Left ventricle myocardium inferior (tissue), 1 donor: ENCODE measurements at regions not wholly inside any gene's neighbourhood (a gene's known extent, or its start where the extent isn't known, plus 50 kb on each side); places are given as distances from the start of the nearest gene placed in this dataset.

Source experiments
- DNase-seq: peaks from one replicate; pipeline ENCODE4 v3.0.0-alpha.2; 2020
- H3K27ac ChIP-seq: fragments of 200-600 bp; replicated peaks from 2 replicates; pipeline ENCODE4 v1.8.0; 2021
- H3K27me3 ChIP-seq: fragments of 200-600 bp; 2 replicates; pipeline ENCODE4 v1.8.0; 2021; ENCODE audit warnings: low read depth
- H3K36me3 ChIP-seq: fragments of 200-600 bp; 2 replicates; pipeline ENCODE4 v1.8.0; 2021
- H3K4me1 ChIP-seq: fragments of 200-600 bp; 2 replicates; pipeline ENCODE4 v1.8.0; 2021
- H3K4me3 ChIP-seq: fragments of 200-600 bp; 2 replicates; pipeline ENCODE4 v1.8.0; 2021; ENCODE audit warnings: mild to moderate bottlenecking, moderate library complexity
- H3K9me3 ChIP-seq: fragments of 200-600 bp; replicated peaks from 2 replicates; pipeline ENCODE4 v1.8.0; 2021
- intact Hi-C: fragments of 100-400 bp; cut with micrococcal nuclease; formaldehyde crosslinking; loops from one replicate; pipeline ENCODE4 v1.11.0; 2022
- TF ChIP-seq, protein P1 (sequence below): fragments of 200-600 bp; IDR thresholded peaks from 2 replicates; pipeline ENCODE4 v1.8.0; 2021; ENCODE audit warnings: antibody characterized with exemption, mild to moderate bottlenecking, borderline replicate concordance
- donor health status: DM: no; HTN: yes; CAD: no; lungs with severe emphysema.

DNA sequence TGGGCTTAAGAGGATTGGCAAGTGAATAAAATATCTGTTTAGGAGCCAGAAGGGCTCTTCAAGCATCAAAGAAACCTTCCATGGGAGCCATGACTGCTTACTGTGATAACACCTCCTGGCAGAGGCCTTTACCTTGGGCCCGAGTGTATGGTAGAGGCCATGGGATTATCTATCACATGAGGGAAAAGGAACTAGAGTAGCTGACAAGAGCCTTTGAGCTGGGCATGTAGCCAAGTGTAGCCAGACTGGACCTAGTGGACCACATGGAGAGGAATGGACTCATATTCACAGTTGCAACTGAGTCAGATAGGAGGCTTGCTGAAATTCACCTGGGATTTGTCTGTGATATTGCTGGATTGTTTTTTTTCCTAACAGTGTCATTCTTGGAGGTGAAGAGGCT lies 276.0 kb upstream of the ZFHX3 start:
- H3K4me1 ChIP-seq, result no peaks in the 10 kb centered on the region
- no peak overlapping the region for H3K27ac ChIP-seq
- H3K4me3 ChIP-seq, result no peak overlapping the region
- no peaks in the 10 kb centered on the region for H3K9me3 ChIP-seq
- no peaks in the 10 kb centered on the region for H3K27me3 ChIP-seq
- intact Hi-C loops, result no loop called here
- no peaks in the 10 kb centered on the region for H3K36me3 ChIP-seq
- TF ChIP-seq, protein P1, sequence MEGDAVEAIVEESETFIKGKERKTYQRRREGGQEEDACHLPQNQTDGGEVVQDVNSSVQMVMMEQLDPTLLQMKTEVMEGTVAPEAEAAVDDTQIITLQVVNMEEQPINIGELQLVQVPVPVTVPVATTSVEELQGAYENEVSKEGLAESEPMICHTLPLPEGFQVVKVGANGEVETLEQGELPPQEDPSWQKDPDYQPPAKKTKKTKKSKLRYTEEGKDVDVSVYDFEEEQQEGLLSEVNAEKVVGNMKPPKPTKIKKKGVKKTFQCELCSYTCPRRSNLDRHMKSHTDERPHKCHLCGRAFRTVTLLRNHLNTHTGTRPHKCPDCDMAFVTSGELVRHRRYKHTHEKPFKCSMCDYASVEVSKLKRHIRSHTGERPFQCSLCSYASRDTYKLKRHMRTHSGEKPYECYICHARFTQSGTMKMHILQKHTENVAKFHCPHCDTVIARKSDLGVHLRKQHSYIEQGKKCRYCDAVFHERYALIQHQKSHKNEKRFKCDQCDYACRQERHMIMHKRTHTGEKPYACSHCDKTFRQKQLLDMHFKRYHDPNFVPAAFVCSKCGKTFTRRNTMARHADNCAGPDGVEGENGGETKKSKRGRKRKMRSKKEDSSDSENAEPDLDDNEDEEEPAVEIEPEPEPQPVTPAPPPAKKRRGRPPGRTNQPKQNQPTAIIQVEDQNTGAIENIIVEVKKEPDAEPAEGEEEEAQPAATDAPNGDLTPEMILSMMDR, result no peak
- DNase-seq, result peak; percentile 15

DNA sequence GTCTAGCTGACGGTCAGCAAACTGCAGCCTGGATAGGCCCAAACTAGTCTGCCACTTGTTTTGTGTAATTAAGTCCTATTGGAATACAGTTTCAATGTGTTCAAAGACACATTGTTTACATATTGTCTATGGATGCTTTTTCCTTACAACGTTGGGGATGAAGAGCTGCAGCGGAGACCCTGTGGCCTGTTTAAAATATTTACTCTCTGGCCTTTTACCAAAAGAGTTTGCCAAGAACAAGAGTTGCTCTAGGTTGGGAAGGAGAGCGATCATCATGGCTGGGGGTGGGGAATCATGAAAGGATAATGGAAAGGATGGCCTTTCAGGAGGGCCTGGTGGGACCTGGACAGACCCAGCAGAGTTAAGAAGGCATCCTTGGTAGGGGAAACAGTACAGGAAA lies 274.9 kb upstream of the ZFHX3 start:
- DNase-seq, result no peak
- Histone ChIP-seq H3K4me1 (no peaks in the 10 kb centered on the region), H3K27ac (no peak overlapping the region), H3K27me3 (no peaks in the 10 kb centered on the region), H3K4me3 (no peak overlapping the region), H3K36me3 (no peaks in the 10 kb centered on the region), H3K9me3 (no peaks in the 10 kb centered on the region)
- TF ChIP-seq, protein P1, result no peak
- intact Hi-C loops, result no loop called here

- H3K4me3 ChIP-seq, result no peak overlapping the region
- H3K9me3 ChIP-seq, result no peaks in the 10 kb centered on the region
- no peak overlapping the region for H3K27ac ChIP-seq
- H3K36me3 ChIP-seq, result no peaks in the 10 kb centered on the region
- TF ChIP-seq, protein P1, result no peak
- H3K4me1 ChIP-seq, result no peaks in the 10 kb centered on the region
- no peaks in the 10 kb centered on the region for H3K27me3 ChIP-seq
- DNase-seq, result no peak
- intact Hi-C loops, result no loop called here
Measured at GRCh38 chr16:73321853-73322252, 273.9 kb upstream of the ZFHX3 start.

- intact Hi-C loops, result no loop called here
- TF ChIP-seq, protein P1, result no peak
Measured at GRCh38 chr16:73319737-73320136, 271.8 kb upstream of the ZFHX3 start.

DNA sequence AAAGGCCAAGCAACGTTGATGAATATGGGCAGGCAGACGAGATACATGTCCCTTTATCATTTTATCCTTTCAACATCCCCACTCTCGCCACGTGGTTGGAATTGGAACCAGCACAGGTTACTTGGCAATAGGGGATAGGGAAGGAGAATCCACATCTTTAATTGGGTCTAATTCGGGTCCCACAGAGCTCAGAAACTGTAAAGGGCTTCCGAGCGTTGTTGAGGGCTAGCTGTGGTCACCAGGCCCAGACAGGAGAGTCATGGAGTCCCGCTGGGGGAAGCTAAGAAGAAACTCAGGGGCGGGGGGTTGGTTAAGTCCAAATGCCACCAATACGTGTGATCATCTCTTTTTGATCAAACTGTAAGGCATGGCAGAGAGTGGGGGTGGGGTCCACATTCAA lies 271.3 kb upstream of the ZFHX3 start:
- Histone ChIP-seq H3K9me3 (peaks cover 2% of the 10 kb centered on the region), H3K36me3 (no peaks in the 10 kb centered on the region), H3K27me3 (no peaks in the 10 kb centered on the region), H3K4me3 (no peak overlapping the region), H3K27ac (no peak overlapping the region), H3K4me1 (no peaks in the 10 kb centered on the region)
- intact Hi-C loops, result no loop called here
- no peak for DNase-seq
- TF ChIP-seq, protein P1, result no peak

More at GRCh38 chr16:73319737-73320136, 271.8 kb upstream of the ZFHX3 start:
- Histone ChIP-seq H3K27me3 (no peaks in the 10 kb centered on the region), H3K4me1 (no peaks in the 10 kb centered on the region), H3K36me3 (no peaks in the 10 kb centered on the region), H3K9me3 (no peaks in the 10 kb centered on the region), H3K27ac (no peak overlapping the region), H3K4me3 (no peak overlapping the region)
- no peak for DNase-seq
